Parathyroid adenoma (tissue), 2 donors: ENCODE measurements at regions not wholly inside any gene's neighbourhood (a gene's known extent, or its start where the extent isn't known, plus 50 kb on each side); places are given as distances from the start of the nearest gene placed in this dataset.
"Not testable (repeated sequence)": the region's sequence is repeated elsewhere in the genome, so short reads cannot be mapped to it uniquely, and the experiment has no call there.

Experiments used
- H2AFZ ChIP-seq: fragments of 300-600 bp; sonication (generic); one replicate; pipeline ENCODE4 v1.7.0; 2017; ENCODE audit warnings: antibody characterized with exemption, mild to moderate bottlenecking
- H3K27ac ChIP-seq: fragments of 300-600 bp; sonication (generic); one replicate; pipeline ENCODE4 v1.7.0; 2017
- H3K27me3 ChIP-seq: fragments of 300-600 bp; sonication (generic); one replicate; pipeline ENCODE4 v1.7.0; 2017; ENCODE audit warnings: low read length; ENCODE audit not compliant: control insufficient read depth, insufficient read depth
- H3K36me3 ChIP-seq: fragments of 300-600 bp; sonication (generic); one replicate; pipeline ENCODE4 v1.7.0; 2017; ENCODE audit warnings: low read length; ENCODE audit not compliant: control insufficient read depth, insufficient read depth
- H3K4me1 ChIP-seq: fragments of 300-600 bp; sonication (generic); one replicate; pipeline ENCODE4 v1.7.0; 2017; ENCODE audit warnings: control low read depth
- H3K4me2 ChIP-seq: fragments of 300-600 bp; sonication (generic); one replicate; pipeline ENCODE4 v1.7.0; 2017; ENCODE audit warnings: low read length
- H3K4me3 ChIP-seq: fragments of 300-600 bp; sonication (generic); one replicate; pipeline ENCODE4 v1.7.0; 2017; ENCODE audit warnings: low read depth, low read length
- H3K79me2 ChIP-seq: fragments of 300-600 bp; sonication (generic); one replicate; pipeline ENCODE4 v1.7.0; 2017; ENCODE audit warnings: control low read depth
- H3K9ac ChIP-seq: fragments of 300-600 bp; sonication (generic); one replicate; pipeline ENCODE4 v1.7.0; 2017; ENCODE audit warnings: mild to moderate bottlenecking
- H3K9me3 ChIP-seq: fragments of 300-600 bp; sonication (generic); one replicate; pipeline ENCODE4 v1.7.0; 2017; ENCODE audit warnings: low read length; ENCODE audit not compliant: control insufficient read depth
- donor health status: primary hyperparathyroidism.

GRCh38 chr11:71781491-71781890 lies 51.5 kb upstream of the DEFB108B start:
- not testable (repeated sequence) for H3K4me1 ChIP-seq, H3K9ac ChIP-seq, H2AFZ ChIP-seq, H3K36me3 ChIP-seq, H3K27me3 ChIP-seq, H3K4me3 ChIP-seq, H3K4me2 ChIP-seq, H3K27ac ChIP-seq, H3K9me3 ChIP-seq, H3K79me2 ChIP-seq

DNA sequence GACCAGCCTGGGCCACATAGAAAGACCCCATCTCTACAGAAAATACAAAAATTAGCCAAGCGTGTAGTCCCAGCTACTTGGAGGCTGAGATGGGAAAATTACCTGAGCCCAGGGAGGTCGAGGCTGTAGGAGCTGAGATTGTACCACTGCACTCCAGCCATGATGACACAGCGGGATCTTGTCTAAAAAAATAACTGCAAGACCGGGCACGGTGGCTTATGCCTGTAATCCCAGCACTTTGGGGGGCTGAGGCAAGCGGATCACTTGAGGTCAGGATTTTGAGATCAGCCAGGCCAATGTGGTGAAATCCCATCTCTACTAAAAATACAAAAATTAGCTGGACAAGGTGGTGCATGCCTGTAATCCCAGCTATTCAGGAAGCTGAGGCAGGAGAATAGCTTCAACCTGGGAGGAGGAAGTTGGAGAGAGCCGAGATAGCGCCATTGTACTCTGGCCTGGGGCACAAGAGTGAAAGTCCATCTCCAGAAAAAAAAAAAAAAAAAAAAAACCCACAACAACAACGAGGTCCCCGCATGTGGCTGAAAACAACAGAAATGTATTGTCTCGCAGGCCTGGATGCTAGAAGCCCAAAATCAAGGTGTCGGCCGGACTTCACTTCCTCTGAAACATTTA lies 50.7 kb upstream of the DEFB108B start:
- not testable (repeated sequence) for H3K9me3 ChIP-seq, H2AFZ ChIP-seq, H3K27ac ChIP-seq, H3K36me3 ChIP-seq, H3K4me2 ChIP-seq, H3K27me3 ChIP-seq, H3K4me1 ChIP-seq, H3K9ac ChIP-seq, H3K79me2 ChIP-seq, H3K4me3 ChIP-seq

DNA sequence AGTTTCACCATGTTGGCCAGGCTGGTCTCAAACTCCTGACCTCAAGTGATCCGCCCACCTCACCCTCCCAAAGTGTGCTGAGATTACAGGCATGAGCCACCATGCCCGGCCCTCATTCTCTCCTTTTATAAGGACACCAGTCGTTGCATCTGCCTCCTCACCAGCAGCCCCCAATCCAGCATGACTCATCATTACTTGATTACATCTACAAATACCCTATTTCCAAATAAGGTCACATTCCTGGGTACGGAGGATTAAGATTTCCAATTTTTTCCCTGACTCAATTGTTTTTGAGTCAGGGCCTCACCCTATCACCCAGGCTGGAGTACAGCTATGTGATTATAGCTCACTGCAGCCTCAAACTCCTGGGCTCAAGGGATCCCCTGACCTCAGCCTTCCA lies 49.8 kb upstream of the DEFB108B start:
- H3K9ac ChIP-seq, H3K4me1 ChIP-seq, H3K4me3 ChIP-seq, H3K79me2 ChIP-seq, H3K36me3 ChIP-seq, H3K27ac ChIP-seq, H3K4me2 ChIP-seq, H3K9me3 ChIP-seq, H2AFZ ChIP-seq, H3K27me3 ChIP-seq: not testable (repeated sequence)
